ENCODE measurements at regions not wholly inside any gene's neighbourhood (a gene's known extent, or its start where the extent isn't known, plus 50 kb on each side); places are given as distances from the start of the nearest gene placed in this dataset.

DNA sequence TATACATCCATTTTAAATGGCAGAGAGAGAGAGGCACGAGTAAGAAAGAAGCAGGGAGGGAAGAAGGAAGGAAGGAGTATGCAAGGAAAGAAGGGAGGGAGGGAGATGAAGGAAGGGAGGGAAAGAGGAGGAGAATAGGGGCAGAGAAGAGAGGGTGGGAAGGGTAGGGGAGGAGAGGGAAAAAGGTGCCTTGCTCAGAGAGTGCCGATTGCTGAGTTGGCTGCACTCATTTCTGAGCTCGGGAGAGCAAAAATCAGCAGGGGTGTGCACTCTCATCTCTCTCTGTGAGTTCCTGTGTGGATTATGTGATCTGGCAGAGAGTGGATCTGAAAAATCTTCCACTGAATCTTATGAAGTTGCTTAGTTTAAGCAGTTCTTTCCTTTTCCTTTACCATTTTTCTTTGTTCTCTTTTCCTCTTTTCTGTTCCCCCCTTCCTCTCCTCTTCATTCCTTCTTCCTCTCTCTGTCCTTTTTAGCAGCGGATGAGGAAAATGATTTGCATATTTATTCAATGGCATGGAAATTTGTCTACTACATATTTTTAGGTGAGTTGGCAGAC lies 108.7 kb downstream of the PERP start (continued):
- TF ChIP-seq, protein P1, sequence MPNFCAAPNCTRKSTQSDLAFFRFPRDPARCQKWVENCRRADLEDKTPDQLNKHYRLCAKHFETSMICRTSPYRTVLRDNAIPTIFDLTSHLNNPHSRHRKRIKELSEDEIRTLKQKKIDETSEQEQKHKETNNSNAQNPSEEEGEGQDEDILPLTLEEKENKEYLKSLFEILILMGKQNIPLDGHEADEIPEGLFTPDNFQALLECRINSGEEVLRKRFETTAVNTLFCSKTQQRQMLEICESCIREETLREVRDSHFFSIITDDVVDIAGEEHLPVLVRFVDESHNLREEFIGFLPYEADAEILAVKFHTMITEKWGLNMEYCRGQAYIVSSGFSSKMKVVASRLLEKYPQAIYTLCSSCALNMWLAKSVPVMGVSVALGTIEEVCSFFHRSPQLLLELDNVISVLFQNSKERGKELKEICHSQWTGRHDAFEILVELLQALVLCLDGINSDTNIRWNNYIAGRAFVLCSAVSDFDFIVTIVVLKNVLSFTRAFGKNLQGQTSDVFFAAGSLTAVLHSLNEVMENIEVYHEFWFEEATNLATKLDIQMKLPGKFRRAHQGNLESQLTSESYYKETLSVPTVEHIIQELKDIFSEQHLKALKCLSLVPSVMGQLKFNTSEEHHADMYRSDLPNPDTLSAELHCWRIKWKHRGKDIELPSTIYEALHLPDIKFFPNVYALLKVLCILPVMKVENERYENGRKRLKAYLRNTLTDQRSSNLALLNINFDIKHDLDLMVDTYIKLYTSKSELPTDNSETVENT (CRISPR knock-in tag; IDR thresholded peaks at IDR 0.05) = no peak
- TF ChIP-seq NELFE (IDR thresholded peaks at IDR 0.05; ENCODE audit: insufficient read depth, insufficient read length) (no peak), GATAD2A (IDR thresholded peaks at IDR 0.05) (no peak), SRSF7 (optimal IDR thresholded peaks at IDR 0.05; ENCODE audit: low read depth, low read length) (no peak), ZNF316 (IDR thresholded peaks at IDR 0.05) (peak; percentile 2; the same call in 1 of the 2 replicates), PTBP1 (IDR thresholded peaks at IDR 0.05; ENCODE audit: low read depth, low read length) (no peak), XRCC3 (IDR thresholded peaks at IDR 0.05) (no peak), HDAC8 (tag; IDR thresholded peaks at IDR 0.05) (no peak), ZNF778 (CRISPR knock-in tag; IDR thresholded peaks at IDR 0.05) (no peak), NCOR1 (IDR thresholded peaks at IDR 0.05) (no peak), ZNF561 (CRISPR knock-in tag; conservative IDR thresholded peaks at IDR 0.05) (no peak)
- TF ChIP-seq, protein P2, sequence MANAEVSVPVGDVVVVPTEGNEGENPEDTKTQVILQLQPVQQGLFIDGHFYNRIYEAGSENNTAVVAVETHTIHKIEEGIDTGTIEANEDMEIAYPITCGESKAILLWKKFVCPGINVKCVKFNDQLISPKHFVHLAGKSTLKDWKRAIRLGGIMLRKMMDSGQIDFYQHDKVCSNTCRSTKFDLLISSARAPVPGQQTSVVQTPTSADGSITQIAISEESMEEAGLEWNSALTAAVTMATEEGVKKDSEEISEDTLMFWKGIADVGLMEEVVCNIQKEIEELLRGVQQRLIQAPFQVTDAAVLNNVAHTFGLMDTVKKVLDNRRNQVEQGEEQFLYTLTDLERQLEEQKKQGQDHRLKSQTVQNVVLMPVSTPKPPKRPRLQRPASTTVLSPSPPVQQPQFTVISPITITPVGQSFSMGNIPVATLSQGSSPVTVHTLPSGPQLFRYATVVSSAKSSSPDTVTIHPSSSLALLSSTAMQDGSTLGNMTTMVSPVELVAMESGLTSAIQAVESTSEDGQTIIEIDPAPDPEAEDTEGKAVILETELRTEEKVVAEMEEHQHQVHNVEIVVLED (CRISPR knock-in tag; IDR thresholded peaks at IDR 0.05) = no peak
- TF ChIP-seq, protein P3, sequence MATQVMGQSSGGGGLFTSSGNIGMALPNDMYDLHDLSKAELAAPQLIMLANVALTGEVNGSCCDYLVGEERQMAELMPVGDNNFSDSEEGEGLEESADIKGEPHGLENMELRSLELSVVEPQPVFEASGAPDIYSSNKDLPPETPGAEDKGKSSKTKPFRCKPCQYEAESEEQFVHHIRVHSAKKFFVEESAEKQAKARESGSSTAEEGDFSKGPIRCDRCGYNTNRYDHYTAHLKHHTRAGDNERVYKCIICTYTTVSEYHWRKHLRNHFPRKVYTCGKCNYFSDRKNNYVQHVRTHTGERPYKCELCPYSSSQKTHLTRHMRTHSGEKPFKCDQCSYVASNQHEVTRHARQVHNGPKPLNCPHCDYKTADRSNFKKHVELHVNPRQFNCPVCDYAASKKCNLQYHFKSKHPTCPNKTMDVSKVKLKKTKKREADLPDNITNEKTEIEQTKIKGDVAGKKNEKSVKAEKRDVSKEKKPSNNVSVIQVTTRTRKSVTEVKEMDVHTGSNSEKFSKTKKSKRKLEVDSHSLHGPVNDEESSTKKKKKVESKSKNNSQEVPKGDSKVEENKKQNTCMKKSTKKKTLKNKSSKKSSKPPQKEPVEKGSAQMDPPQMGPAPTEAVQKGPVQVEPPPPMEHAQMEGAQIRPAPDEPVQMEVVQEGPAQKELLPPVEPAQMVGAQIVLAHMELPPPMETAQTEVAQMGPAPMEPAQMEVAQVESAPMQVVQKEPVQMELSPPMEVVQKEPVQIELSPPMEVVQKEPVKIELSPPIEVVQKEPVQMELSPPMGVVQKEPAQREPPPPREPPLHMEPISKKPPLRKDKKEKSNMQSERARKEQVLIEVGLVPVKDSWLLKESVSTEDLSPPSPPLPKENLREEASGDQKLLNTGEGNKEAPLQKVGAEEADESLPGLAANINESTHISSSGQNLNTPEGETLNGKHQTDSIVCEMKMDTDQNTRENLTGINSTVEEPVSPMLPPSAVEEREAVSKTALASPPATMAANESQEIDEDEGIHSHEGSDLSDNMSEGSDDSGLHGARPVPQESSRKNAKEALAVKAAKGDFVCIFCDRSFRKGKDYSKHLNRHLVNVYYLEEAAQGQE (IDR thresholded peaks at IDR 0.05; ENCODE audit: borderline replicate concordance) = no peak
- TF ChIP-seq, protein P3 (CRISPR knock-in tag; IDR thresholded peaks at IDR 0.05; ENCODE audit: low read depth) = no peak
- TF ChIP-seq, protein P4, sequence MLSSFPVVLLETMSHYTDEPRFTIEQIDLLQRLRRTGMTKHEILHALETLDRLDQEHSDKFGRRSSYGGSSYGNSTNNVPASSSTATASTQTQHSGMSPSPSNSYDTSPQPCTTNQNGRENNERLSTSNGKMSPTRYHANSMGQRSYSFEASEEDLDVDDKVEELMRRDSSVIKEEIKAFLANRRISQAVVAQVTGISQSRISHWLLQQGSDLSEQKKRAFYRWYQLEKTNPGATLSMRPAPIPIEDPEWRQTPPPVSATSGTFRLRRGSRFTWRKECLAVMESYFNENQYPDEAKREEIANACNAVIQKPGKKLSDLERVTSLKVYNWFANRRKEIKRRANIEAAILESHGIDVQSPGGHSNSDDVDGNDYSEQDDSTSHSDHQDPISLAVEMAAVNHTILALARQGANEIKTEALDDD (IDR thresholded peaks at IDR 0.05) = no peak

Data from K562 (cell line).